GM23248 (cell line): ENCODE measurements at regions not wholly inside any gene's neighbourhood (a gene's known extent, or its start where the extent isn't known, plus 50 kb on each side); places are given as distances from the start of the nearest gene placed in this dataset.
A peak's percentile ranks its signal among the peaks of the same experiment; 100 is the strongest.

Experiments used
- DNase-seq: peaks from one replicate; pipeline ENCODE4 v3.0.0-alpha.2; 2015
- H2AFZ ChIP-seq: fragments of 200-600 bp; sonication (generic); 2 replicates; pipeline ENCODE4 v1.6.1; 2016; ENCODE audit warnings: antibody characterized with exemption
- H3F3A ChIP-seq: fragments of 200-600 bp; sonication (generic); 2 replicates; pipeline ENCODE4 v1.6.1; 2016; ENCODE audit warnings: mild to moderate bottlenecking, antibody characterized with exemption, mixed run types; ENCODE audit not compliant: insufficient read depth
- H3K27ac ChIP-seq: fragments of 200-600 bp; sonication (generic); 2 replicates; pipeline ENCODE4 v1.5.1; 2016; ENCODE audit warnings: mild to moderate bottlenecking
- H3K27me3 ChIP-seq: fragments of 200-600 bp; sonication (generic); replicated peaks from 2 replicates; pipeline ENCODE4 v1.6.1; 2016; ENCODE audit warnings: mild to moderate bottlenecking; ENCODE audit not compliant: insufficient read depth
- H3K36me3 ChIP-seq: fragments of 200-600 bp; sonication (generic); 2 replicates; pipeline ENCODE4 v1.6.1; 2016; ENCODE audit warnings: low read depth, mild to moderate bottlenecking
- H3K4me1 ChIP-seq: fragments of 200-600 bp; sonication (generic); 2 replicates; pipeline ENCODE4 v1.6.1; 2016; ENCODE audit warnings: mild to moderate bottlenecking; ENCODE audit not compliant: insufficient read depth
- H3K4me2 ChIP-seq: fragments of 200-600 bp; sonication (generic); one replicate; pipeline ENCODE4 v1.6.1; 2016; ENCODE audit warnings: mild to moderate bottlenecking; ENCODE audit not compliant: unreplicated experiment
- H3K4me3 ChIP-seq: fragments of 200-600 bp; sonication (generic); 2 replicates; pipeline ENCODE4 v1.5.1; 2016; ENCODE audit warnings: mild to moderate bottlenecking
- H3K79me2 ChIP-seq: fragments of 200-600 bp; sonication (generic); 2 replicates; pipeline ENCODE4 v1.6.1; 2016; ENCODE audit warnings: mild to moderate bottlenecking; ENCODE audit not compliant: insufficient read depth
- H3K9ac ChIP-seq: fragments of 200-600 bp; sonication (generic); 2 replicates; pipeline ENCODE4 v1.6.1; 2016; ENCODE audit warnings: mild to moderate bottlenecking
- H3K9me2 ChIP-seq: fragments of 200-600 bp; sonication (generic); 2 replicates; pipeline ENCODE4 v1.6.1; 2016; ENCODE audit warnings: mixed run types, mild to moderate bottlenecking, moderate library complexity; ENCODE audit not compliant: insufficient read depth
- H3K9me3 ChIP-seq: fragments of 200-600 bp; sonication (generic); one replicate; pipeline ENCODE4 v1.6.1; 2017; ENCODE audit warnings: low read depth
- H4K20me1 ChIP-seq: fragments of 200-600 bp; sonication (generic); 2 replicates; pipeline ENCODE4 v1.6.0; 2016; ENCODE audit not compliant: insufficient read depth
- EZH2 ChIP-seq: fragments of 200-600 bp; sonication (generic); IDR thresholded peaks from 2 replicates; pipeline ENCODE4 v1.6.1; 2018; ENCODE audit warnings: antibody characterized with exemption, mild to moderate bottlenecking; ENCODE audit not compliant: insufficient read depth, poor library complexity, severe bottlenecking
- EZH2phosphoT487 ChIP-seq: fragments of 200-600 bp; sonication (generic); IDR thresholded peaks from 2 replicates; pipeline ENCODE4 v1.6.1; 2018; ENCODE audit warnings: antibody characterized with exemption, moderate library complexity, mild to moderate bottlenecking, low read depth; ENCODE audit not compliant: insufficient read depth
- WGBS, 2 experiments: methylation state at CpG; one replicate each; pipeline ENCODE4 v1.1.6; 2015 to 2017; ENCODE audit warnings: low lambda C conversion rate in 2 of 2, low coverage in 1 of 2; ENCODE audit errors: missing lambda C conversion rate in 2 of 2; 5-methylcytosine and 5-hydroxymethylcytosine counted together
- in situ Hi-C: fragments of 300-500 bp; cut with MboI; formaldehyde crosslinking; loops from 2 replicates; pipeline ENCODE4 v1.15.0; 2020

DNA sequence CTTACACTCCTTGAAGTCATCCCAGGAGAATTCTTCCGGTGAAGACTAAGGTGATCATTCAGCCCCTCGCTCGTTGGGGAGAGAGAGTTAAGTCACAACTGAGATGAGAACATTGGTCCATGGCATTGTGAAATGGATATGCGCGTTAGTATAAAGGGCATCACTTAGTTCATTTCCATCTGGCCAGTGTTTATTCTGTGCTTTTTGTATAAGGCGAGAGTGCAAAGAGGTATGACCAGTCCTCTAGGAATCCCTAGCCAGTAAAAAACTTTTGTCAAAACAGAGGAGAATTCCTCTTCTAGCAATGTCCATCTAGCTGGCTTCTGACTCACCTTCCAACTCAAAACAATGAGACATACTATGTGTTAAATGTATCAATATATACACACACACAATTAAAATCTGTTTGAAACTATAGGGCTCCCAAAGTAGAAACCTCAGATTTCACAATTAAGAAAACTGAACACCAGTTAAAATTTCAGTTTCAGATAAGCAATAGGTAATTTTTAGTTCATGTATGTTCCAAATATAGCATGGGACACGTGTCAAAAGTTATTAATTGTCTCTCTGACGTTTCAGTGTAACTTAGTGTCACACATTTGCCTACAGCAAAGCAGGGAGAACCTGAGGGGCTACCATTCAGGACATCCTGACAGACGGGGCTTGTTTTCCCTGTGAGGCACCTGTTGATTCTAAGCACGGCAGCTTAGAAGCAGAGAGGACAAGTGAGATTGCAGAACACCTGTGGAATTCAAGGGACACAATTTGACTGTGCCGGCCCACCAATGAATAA, 158.9 kb downstream of the KLF6 start:
- Histone ChIP-seq H3K9me2 (no peaks in the 10 kb centered on the region), H3K4me2 (no peak overlapping the region), H3K9me3 (no peaks in the 10 kb centered on the region), H3K36me3 (no peaks in the 10 kb centered on the region), H3F3A (peaks cover 31% of the 10 kb centered on the region; the same call in 1 of the 2 replicates), H3K27ac (peak overlapping the region; percentile 17; the same call in 1 of the 2 replicates), H3K9ac (no peak overlapping the region), H4K20me1 (no peaks in the 10 kb centered on the region), H3K4me3 (no peak overlapping the region), H3K4me1 (peaks cover 34% of the 10 kb centered on the region), H3K27me3 (no peaks in the 10 kb centered on the region), H2AFZ (no peak overlapping the region), H3K79me2 (no peaks in the 10 kb centered on the region)
- peak; percentile 61 for DNase-seq
- 83% methylated on average over 11 of the region's 11 CpGs for WGBS, 2 experiments
- in situ Hi-C loops, result no loop called here
- TF ChIP-seq EZH2, result no peak
- TF ChIP-seq EZH2phosphoT487, result no peak

DNA sequence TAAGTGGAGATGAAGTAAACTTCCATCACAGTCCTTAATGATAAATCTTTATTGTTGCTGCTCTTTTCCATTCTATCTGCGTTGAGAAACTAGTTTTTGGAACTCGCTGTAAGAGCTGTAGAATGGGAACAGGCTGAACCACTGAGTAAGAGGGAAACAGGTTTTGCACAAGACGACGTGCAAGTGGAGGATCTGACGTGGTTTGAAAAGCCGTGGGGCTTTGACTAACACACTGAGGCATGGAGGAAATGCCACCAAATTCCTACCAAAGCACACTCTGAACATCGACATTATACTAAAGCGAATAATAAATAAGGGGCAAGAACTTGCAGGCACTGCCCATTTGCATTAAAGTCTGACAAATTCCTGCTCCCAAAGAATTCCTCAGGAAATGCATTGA, 160.6 kb downstream of the KLF6 start:
- Histone ChIP-seq H3K4me2 (peak overlapping the region; percentile 43), H2AFZ (no peak overlapping the region), H4K20me1 (no peaks in the 10 kb centered on the region), H3K79me2 (no peaks in the 10 kb centered on the region), H3K9ac (no peak overlapping the region; the same call in 1 of the 2 replicates), H3K27me3 (no peaks in the 10 kb centered on the region), H3K4me1 (peaks cover 34% of the 10 kb centered on the region), H3K9me3 (no peaks in the 10 kb centered on the region), H3K36me3 (no peaks in the 10 kb centered on the region), H3K9me2 (no peaks in the 10 kb centered on the region), H3K4me3 (0 out of 2 replicates have a peak overlapping the region, but pooled peaks have one; percentile 11), H3F3A (peaks cover 31% of the 10 kb centered on the region; the same call in 1 of the 2 replicates), H3K27ac (peak overlapping the region; percentile 63)
- WGBS, 2 experiments, result 68 to 69% methylated on average over 8 of the region's 8 CpGs
- DNase-seq, result peak; percentile 69
- in situ Hi-C loops, result no loop called here
- TF ChIP-seq EZH2 (no peak), EZH2phosphoT487 (no peak)

DNA sequence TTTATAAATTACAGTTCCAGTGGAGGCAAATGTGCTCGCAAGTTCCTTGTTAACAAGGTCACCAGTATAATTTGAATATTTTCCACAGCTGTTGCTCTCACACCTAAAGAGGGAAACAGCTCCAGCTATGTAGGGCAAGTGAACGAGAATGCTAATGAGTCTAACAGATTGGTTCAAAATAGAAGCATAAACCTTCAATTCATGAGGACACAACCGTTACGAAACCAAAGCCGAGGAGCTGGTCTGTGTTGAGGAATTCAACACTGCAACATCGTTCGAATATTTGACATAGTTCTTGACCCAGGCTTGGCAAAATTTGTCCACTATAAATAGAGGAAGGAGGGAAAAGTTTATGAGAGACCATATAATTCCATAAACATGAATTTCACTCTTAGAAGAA, 161.3 kb downstream of the KLF6 start:
- Histone ChIP-seq H3K79me2 (no peaks in the 10 kb centered on the region), H4K20me1 (no peaks in the 10 kb centered on the region), H3K4me1 (peaks cover 34% of the 10 kb centered on the region), H3K27ac (peak overlapping the region; percentile 63), H3K9ac (no peak overlapping the region; the same call in 1 of the 2 replicates), H3K36me3 (no peaks in the 10 kb centered on the region), H3F3A (peaks cover 31% of the 10 kb centered on the region; the same call in 1 of the 2 replicates), H2AFZ (no peak overlapping the region), H3K27me3 (no peaks in the 10 kb centered on the region), H3K9me3 (no peaks in the 10 kb centered on the region), H3K9me2 (no peaks in the 10 kb centered on the region), H3K4me3 (0 out of 2 replicates have a peak overlapping the region, but pooled peaks have one; percentile 11), H3K4me2 (peak overlapping the region; percentile 43)
- in situ Hi-C loops, result no loop called here
- 60 to 63% methylated on average over 7 of the region's 7 CpGs for WGBS, 2 experiments
- no peak for TF ChIP-seq EZH2
- no peak for TF ChIP-seq EZH2phosphoT487
- DNase-seq, result peak; percentile 62

DNA sequence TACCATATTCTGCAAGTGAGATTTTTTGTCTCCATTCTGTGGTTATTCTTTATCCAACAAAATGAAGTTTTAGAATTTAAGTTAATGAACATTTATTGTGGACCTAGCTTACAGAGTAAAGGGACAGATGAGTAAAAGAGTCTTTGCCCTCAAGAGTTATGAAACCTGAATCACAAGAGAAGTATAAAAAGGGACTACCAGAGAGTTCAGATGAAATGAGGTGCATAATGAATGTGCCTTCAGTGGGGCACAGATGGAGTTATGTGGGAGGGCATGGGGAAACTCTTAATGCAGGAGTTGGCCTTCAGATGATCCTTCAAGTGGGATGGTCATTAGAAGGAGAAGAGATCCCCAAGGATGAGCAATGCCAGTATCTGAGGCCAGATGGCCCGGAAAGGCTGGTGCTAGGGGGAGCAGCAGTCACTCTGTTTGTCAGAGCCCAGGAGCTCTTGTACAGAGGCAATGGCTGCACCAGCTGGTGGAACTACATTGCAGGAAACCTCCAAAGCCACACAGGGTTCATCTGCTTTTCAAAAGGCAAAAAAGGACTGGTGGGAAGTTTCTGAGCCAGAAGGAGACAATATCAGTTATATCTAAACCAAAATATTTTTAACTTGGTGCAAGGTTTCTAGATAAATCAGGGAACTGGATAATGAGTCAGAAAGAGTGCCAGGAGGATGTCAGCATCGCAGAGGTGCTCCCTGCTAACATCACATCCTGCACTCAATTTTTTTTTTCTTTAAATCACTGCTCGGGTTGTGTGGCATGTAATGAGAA, 162.0 kb downstream of the KLF6 start:
- no peaks in the 10 kb centered on the region for H3K9me2 ChIP-seq
- peaks cover 34% of the 10 kb centered on the region for H3K4me1 ChIP-seq
- no peaks in the 10 kb centered on the region for H3K79me2 ChIP-seq
- no peak overlapping the region for H2AFZ ChIP-seq
- TF ChIP-seq EZH2 (no peak), EZH2phosphoT487 (no peak)
- peak overlapping the region; percentile 29 for H3K4me2 ChIP-seq
- H3K9me3 ChIP-seq, result no peaks in the 10 kb centered on the region
- DNase-seq, result no peak
- peaks cover 31% of the 10 kb centered on the region; the same call in 1 of the 2 replicates for H3F3A ChIP-seq
- in situ Hi-C loops, result no loop called here
- H3K4me3 ChIP-seq, result no peak overlapping the region
- no peak overlapping the region for H3K9ac ChIP-seq
- no peaks in the 10 kb centered on the region for H3K36me3 ChIP-seq
- WGBS, 2 experiments, result 79 to 84% methylated on average over 3 of the region's 3 CpGs
- no peaks in the 10 kb centered on the region for H4K20me1 ChIP-seq
- H3K27me3 ChIP-seq, result no peaks in the 10 kb centered on the region
- peak overlapping the region; percentile 63 for H3K27ac ChIP-seq
